Tibial nerve (tissue), 4 donors: ENCODE measurements at regions not wholly inside any gene's neighbourhood (a gene's known extent, or its start where the extent isn't known, plus 50 kb on each side); places are given as distances from the start of the nearest gene placed in this dataset.

Source experiments
- CTCF ChIP-seq, 5 experiments: fragments of 200-600 bp in 3 of 5; fragments of 450-650 bp in 2 of 5; sonication (generic) in 3 of 5; IDR thresholded peaks; one replicate each; pipeline ENCODE4 v1.5.1; 2016 to 2019; ENCODE audit warnings: antibody characterized with exemption in 5 of 5, mild to moderate bottlenecking in 3 of 5, moderate library complexity in 2 of 5
- EP300 ChIP-seq, 2 donors: sonication (generic); formaldehyde crosslinking; IDR thresholded peaks; one replicate each; pipeline ENCODE4 v1.6.1; 2017; ENCODE audit warnings: antibody characterized with exemption in 2 of 2, mild to moderate bottlenecking in 1 of 2
- POLR2A ChIP-seq, 2 donors: fragments of 450-650 bp; IDR thresholded peaks; one replicate each; pipeline ENCODE4 v1.6.1; 2017; ENCODE audit warnings: antibody characterized with exemption in 2 of 2, mild to moderate bottlenecking in 2 of 2, moderate library complexity in 2 of 2

GRCh38 chr2:5494212-5494611 lies 198.0 kb upstream of the SOX11 start:
- no peak for TF ChIP-seq CTCF (IDR thresholded peaks at IDR 0.05)
- no peak for TF ChIP-seq EP300 (IDR thresholded peaks at IDR 0.05)
- TF ChIP-seq POLR2A (IDR thresholded peaks at IDR 0.05), result no peak
